ENCODE measurements at regions not wholly inside any gene's neighbourhood (a gene's known extent, or its start where the extent isn't known, plus 50 kb on each side); places are given as distances from the start of the nearest gene placed in this dataset.
A peak's percentile ranks its signal among the peaks of the same experiment; 100 is the strongest.

DNA sequence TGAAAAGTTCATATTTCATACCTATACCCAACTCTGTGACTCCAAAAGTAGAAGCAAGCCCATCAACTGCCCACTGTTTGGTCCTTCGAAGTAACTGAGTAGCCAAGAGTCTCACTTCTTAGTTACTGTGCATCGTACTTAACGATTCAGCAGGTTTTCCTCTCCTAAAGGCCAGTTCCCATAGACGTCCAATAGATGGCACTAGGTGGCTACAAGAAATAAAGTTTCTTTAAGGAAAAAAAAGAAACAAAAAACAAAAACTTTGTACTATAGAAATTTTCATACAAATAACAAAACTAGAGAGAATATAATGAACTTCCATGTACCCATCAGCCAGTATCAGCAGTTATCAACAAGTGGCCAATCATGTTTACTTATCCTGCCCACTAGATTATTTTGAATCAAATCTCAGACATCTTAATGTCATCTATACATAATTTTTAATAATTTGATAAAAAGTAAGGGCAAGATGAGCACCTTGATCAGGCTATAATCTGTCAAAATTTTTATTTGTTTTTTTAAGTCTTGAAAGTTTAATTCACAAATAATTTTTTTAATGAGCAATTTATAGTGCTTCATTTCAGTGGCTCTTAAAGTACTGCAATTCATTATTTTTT is 63.8 kb upstream of the ACP3 start:
- no peaks in the 10 kb centered on the region for H3K9me3 ChIP-seq (ENCODE audit: control insufficient read depth, insufficient read depth, low read length)
- H3K4me3 ChIP-seq (ENCODE audit: low read depth, low read length): no peak overlapping the region
- POLR2A ChIA-PET: no interaction called here
- H3K27ac ChIP-seq (ENCODE audit: low read depth, low read length): no peak overlapping the region
- DNase-seq (ENCODE audit: low read depth, low spot score): peak; percentile 41
- peaks cover 2% of the 10 kb centered on the region for H3K27me3 ChIP-seq (ENCODE audit: control insufficient read depth, insufficient read depth, low read length)
- TF ChIP-seq, protein P1, sequence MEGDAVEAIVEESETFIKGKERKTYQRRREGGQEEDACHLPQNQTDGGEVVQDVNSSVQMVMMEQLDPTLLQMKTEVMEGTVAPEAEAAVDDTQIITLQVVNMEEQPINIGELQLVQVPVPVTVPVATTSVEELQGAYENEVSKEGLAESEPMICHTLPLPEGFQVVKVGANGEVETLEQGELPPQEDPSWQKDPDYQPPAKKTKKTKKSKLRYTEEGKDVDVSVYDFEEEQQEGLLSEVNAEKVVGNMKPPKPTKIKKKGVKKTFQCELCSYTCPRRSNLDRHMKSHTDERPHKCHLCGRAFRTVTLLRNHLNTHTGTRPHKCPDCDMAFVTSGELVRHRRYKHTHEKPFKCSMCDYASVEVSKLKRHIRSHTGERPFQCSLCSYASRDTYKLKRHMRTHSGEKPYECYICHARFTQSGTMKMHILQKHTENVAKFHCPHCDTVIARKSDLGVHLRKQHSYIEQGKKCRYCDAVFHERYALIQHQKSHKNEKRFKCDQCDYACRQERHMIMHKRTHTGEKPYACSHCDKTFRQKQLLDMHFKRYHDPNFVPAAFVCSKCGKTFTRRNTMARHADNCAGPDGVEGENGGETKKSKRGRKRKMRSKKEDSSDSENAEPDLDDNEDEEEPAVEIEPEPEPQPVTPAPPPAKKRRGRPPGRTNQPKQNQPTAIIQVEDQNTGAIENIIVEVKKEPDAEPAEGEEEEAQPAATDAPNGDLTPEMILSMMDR (IDR thresholded peaks at IDR 0.05; ENCODE audit: low read depth, low read length): peak; percentile 91
- CTCF ChIA-PET: interaction anchor here (1.0 to 7.1 kb wide), 4 partner anchors 89 to 145 kb away, joined by 3 to 128 read pairs (median 12); no protein-coding TSS in a partner anchor

DNA sequence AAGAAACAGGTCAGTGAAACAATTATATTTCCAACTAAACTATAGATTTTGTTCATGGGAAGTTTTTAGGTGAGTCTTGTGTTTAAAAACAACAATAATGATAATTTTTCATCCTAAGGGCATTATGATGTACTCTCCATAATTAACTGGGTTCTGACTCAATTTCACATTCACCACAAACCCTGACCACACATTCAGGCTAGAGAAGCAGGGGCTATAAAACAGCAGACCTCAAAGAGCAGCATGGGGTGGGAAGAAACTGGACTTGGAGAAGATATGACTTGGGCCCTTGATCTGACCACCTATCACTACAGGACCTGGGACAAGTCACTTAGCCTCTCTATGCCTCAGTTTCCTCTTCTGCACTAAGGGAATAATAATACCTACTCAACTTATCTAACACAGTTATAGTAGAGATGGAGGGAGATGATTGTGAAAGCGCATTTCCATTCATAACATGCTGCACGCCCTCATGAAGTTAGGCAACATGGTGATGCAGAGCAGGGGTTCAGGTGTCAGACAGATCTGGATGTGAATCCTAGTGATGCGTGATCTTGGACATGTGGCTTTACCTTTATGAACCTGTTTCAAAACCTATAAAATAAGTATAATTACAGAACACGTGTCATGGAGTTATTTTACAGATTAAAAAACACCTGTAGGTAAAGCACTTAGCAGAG is 63.0 kb upstream of the ACP3 start:
- Histone ChIP-seq H3K27ac (ENCODE audit: low read depth, low read length) (no peak overlapping the region), H3K27me3 (ENCODE audit: control insufficient read depth, insufficient read depth, low read length) (peaks cover 2% of the 10 kb centered on the region), H3K9me3 (ENCODE audit: control insufficient read depth, insufficient read depth, low read length) (no peaks in the 10 kb centered on the region), H3K4me3 (ENCODE audit: low read depth, low read length) (no peak overlapping the region)
- CTCF ChIA-PET: interaction anchor here (1.0 to 6.9 kb wide), 5 partner anchors 8 to 144 kb away, joined by 3 to 165 read pairs (median 12); no protein-coding TSS in a partner anchor
- DNase-seq (ENCODE audit: low read depth, low spot score): no peak
- TF ChIP-seq, protein P1 (IDR thresholded peaks at IDR 0.05; ENCODE audit: low read depth, low read length): no peak
- POLR2A ChIA-PET: no interaction called here

DNA sequence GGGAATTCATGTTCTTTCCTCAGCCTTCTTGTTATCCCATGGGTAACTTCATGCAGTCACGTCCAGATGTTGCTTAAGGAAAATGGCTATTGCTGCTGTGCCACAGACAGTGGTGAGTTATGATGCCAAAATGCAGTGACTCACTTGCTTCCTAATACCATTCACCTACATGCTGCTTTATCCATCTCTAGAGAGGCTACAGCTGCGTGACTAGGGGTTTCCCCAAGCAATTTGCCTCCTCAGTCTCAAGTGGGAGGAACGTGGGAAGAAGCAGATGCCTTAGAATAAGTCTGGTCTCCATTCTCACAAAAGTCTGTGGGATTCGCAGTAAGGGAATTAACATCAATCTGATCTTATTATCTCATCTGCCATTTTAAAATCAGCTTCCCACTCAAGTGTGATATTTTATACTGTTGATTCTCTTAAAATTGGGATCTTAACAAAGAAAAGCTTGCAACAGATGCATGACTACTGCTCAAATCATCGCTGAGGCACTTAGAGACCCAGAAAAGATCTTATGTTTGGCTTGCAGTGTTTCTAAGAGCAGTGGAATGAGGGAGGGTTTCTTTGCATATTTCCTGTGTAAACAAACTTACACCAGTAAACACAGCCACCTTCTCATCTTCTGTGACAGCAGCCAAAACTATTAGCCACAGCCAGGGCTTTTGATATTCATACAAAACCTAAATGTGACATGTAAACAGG is 62.0 kb upstream of the ACP3 start:
- CTCF ChIA-PET: interaction anchor here (0.7 to 6.9 kb wide), 8 partner anchors 9 to 216 kb away, joined by 3 to 165 read pairs (median 3); no protein-coding TSS in a partner anchor
- POLR2A ChIA-PET: no interaction called here
- no peaks in the 10 kb centered on the region for H3K27me3 ChIP-seq (ENCODE audit: control insufficient read depth, insufficient read depth, low read length)
- no peak overlapping the region for H3K4me3 ChIP-seq (ENCODE audit: low read depth, low read length)
- TF ChIP-seq, protein P1 (IDR thresholded peaks at IDR 0.05; ENCODE audit: low read depth, low read length): no peak
- H3K27ac ChIP-seq (ENCODE audit: low read depth, low read length): peak overlapping the region; percentile 39
- no peaks in the 10 kb centered on the region for H3K9me3 ChIP-seq (ENCODE audit: control insufficient read depth, insufficient read depth, low read length)
- DNase-seq (ENCODE audit: low read depth, low spot score): peak; percentile 55

DNA sequence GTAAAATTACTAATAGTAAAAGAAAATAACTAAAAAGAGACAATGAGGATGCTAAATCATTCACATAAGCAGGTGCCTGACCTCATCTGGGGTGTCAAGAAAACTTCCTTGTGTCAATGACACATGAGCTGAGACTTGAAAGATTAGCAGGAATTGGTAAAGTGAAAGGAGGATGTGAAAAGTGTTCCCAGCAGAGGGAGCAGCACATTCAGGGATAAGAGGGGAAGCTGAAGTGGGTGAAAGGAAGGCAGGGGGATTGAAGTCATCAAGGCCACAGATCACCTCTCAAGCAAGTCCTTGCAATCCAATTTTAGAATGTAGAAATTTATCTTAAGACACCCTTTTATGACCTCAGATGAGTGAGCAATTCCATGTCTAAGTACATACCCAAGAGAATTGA is 60.2 kb upstream of the ACP3 start:
- TF ChIP-seq, protein P1 (IDR thresholded peaks at IDR 0.05; ENCODE audit: low read depth, low read length): peak; percentile 51
- H3K9me3 ChIP-seq (ENCODE audit: control insufficient read depth, insufficient read depth, low read length): no peaks in the 10 kb centered on the region
- POLR2A ChIA-PET: no interaction called here
- no peaks in the 10 kb centered on the region for H3K27me3 ChIP-seq (ENCODE audit: control insufficient read depth, insufficient read depth, low read length)
- DNase-seq (ENCODE audit: low read depth, low spot score): peak; percentile 7
- no peak overlapping the region for H3K27ac ChIP-seq (ENCODE audit: low read depth, low read length)
- H3K4me3 ChIP-seq (ENCODE audit: low read depth, low read length): no peak overlapping the region
- CTCF ChIA-PET: interaction anchor here (1.0 to 6.9 kb wide), 6 partner anchors 9 to 142 kb away, joined by 3 to 165 read pairs (median 10); no protein-coding TSS in a partner anchor
